Transverse colon (tissue), 4 donors: ENCODE measurements at regions not wholly inside any gene's neighbourhood (a gene's known extent, or its start where the extent isn't known, plus 50 kb on each side); places are given as distances from the start of the nearest gene placed in this dataset.

ENCODE experiments used
- DNase-seq: peaks from one replicate; pipeline ENCODE4 v3.0.0-alpha.2; 2019
- H3K27ac ChIP-seq, 4 donors: fragments of 200-600 bp; sonication (generic); 2 replicates each; pipeline ENCODE4 v1.5.1; 2016 to 2018; ENCODE audit warnings: inconsistent platforms in 4 of 4
- H3K27me3 ChIP-seq: fragments of 200-600 bp; sonication (generic); 2 replicates; pipeline ENCODE4 v1.5.1; 2017; ENCODE audit warnings: inconsistent platforms
- H3K36me3 ChIP-seq, 4 donors: fragments of 200-600 bp; sonication (generic); 2 replicates each; pipeline ENCODE4 v1.5.1; 2017 to 2019; ENCODE audit warnings: inconsistent platforms in 4 of 4
- H3K4me1 ChIP-seq, 4 donors: fragments of 200-600 bp; sonication (generic); 2 replicates each; pipeline ENCODE4 v1.5.1; 2017 to 2020; ENCODE audit warnings: inconsistent platforms in 4 of 4
- H3K4me3 ChIP-seq, 4 donors: fragments of 200-600 bp; sonication (generic); 1 replicate in 1 of 4; 2 replicates in 3 of 4; pipeline versions ENCODE4 v1.5.1 to v1.6.1; 2017 to 2019; ENCODE audit warnings: inconsistent platforms in 4 of 4
- H3K9me3 ChIP-seq, 2 donors: fragments of 200-600 bp; sonication (generic); 2 replicates each; pipeline ENCODE4 v1.5.1; 2017 to 2019; ENCODE audit warnings: inconsistent platforms in 2 of 2
- CTCF ChIP-seq, 5 experiments: fragments of 200-600 bp in 3 of 5; fragments of 450-650 bp in 2 of 5; sonication (generic) in 3 of 5; IDR thresholded peaks; 1 replicate in 2 of 5; 2 replicates in 3 of 5; pipeline ENCODE4 v1.5.1; 2016 to 2017; ENCODE audit warnings: antibody characterized with exemption in 5 of 5, inconsistent platforms in 3 of 5, mild to moderate bottlenecking in 2 of 5, moderate library complexity in 1 of 5
- EP300 ChIP-seq: sonication (generic); formaldehyde crosslinking; IDR thresholded peaks from one replicate; pipeline ENCODE4 v1.6.1; 2017; ENCODE audit warnings: antibody characterized with exemption, low read depth
- POLR2A ChIP-seq: fragments of 450-650 bp; IDR thresholded peaks from one replicate; pipeline ENCODE4 v1.6.1; 2016; ENCODE audit warnings: antibody characterized with exemption, mild to moderate bottlenecking, moderate library complexity
- POLR2AphosphoS5 ChIP-seq, 3 donors: sonication (generic); formaldehyde crosslinking; IDR thresholded peaks; one replicate each; pipeline ENCODE4 v1.6.1; 2016; ENCODE audit warnings: antibody characterized with exemption in 3 of 3
- WGBS, 2 donors: methylation state at CpG; one replicate each; pipeline ENCODE4 v1.1.5; 2018; ENCODE audit warnings: low coverage in 1 of 2; 5-methylcytosine and 5-hydroxymethylcytosine counted together
- in situ Hi-C, 4 donors: fragments of 200-750 bp; cut with MboI; loops; one replicate each; pipeline versions ENCODE4 v1.15.0 to v1.15.1; 2017; ENCODE audit warnings: low sequenced_read_pairs in 3 of 4, low pct_ligation_motif_present in 1 of 4, low pct_unique_long_range_greater_than_20kb in 1 of 4
- intact Hi-C: fragments of 100-400 bp; cut with DNase I; formaldehyde crosslinking; loops from one replicate; pipeline ENCODE4 v1.15.1; 2023; ENCODE audit warnings: low total_unique reads

GRCh38 chr20:55173601-55174000 is 698.2 kb downstream of the DOK5 start:
- no peak for DNase-seq
- Histone ChIP-seq H3K9me3 (no peaks in the 10 kb centered on the region), H3K4me3 (no peak overlapping the region), H3K36me3 (no peaks in the 10 kb centered on the region), H3K4me1 (peaks cover 0 to 6% (median 0%) of the 10 kb centered on the region in 4 donors), H3K27me3 (no peaks in the 10 kb centered on the region), H3K27ac (no peak overlapping the region)
- intact Hi-C loops, result no loop called here
- WGBS, 2 donors, result 20 to 38% methylated on average over 1 of the region's 1 CpG
- no peak for TF ChIP-seq EP300
- no peak for TF ChIP-seq CTCF (IDR thresholded peaks at IDR 0.05)
- TF ChIP-seq POLR2AphosphoS5 (IDR thresholded peaks at IDR 0.05), result no peak
- TF ChIP-seq POLR2A, result no peak
- in situ Hi-C loops, result loop anchor here in 1 of 4 donors (25.0 kb wide), 1 partner anchor 111 kb away; no protein-coding TSS in a partner anchor

- no peak for TF ChIP-seq POLR2AphosphoS5 (IDR thresholded peaks at IDR 0.05)
- TF ChIP-seq POLR2A, result no peak
- no peak for TF ChIP-seq EP300
- no peak for TF ChIP-seq CTCF (IDR thresholded peaks at IDR 0.05)
- H3K27me3 ChIP-seq, result no peaks in the 10 kb centered on the region
- DNase-seq, result no peak
- no peaks in the 10 kb centered on the region for H3K36me3 ChIP-seq
- intact Hi-C loops, result no loop called here
- peaks cover 0 to 6% (median 0%) of the 10 kb centered on the region in 4 donors for H3K4me1 ChIP-seq
- no peak overlapping the region for H3K27ac ChIP-seq
- no peaks in the 10 kb centered on the region for H3K9me3 ChIP-seq
- in situ Hi-C loops, result loop anchor here in 1 of 4 donors (25.0 kb wide), 1 partner anchor 110 kb away; no protein-coding TSS in a partner anchor
- no peak overlapping the region for H3K4me3 ChIP-seq
- 69 to 75% methylated on average over 4 of the region's 4 CpGs for WGBS, 2 donors
Observed at GRCh38 chr20:55172310-55173002, 697.1 kb downstream of the DOK5 start.

- Histone ChIP-seq H3K27me3 (no peaks in the 10 kb centered on the region), H3K4me1 (no peaks in the 10 kb centered on the region), H3K9me3 (no peaks in the 10 kb centered on the region), H3K27ac (no peak overlapping the region), H3K36me3 (no peaks in the 10 kb centered on the region), H3K4me3 (no peak overlapping the region)
- DNase-seq, result no peak
- intact Hi-C loops (no loop called here), in situ Hi-C loops (loop anchor here in 1 of 4 donors (25.0 kb wide), 1 partner anchor 104 kb away; no protein-coding TSS in a partner anchor)
- no peak for TF ChIP-seq POLR2AphosphoS5 (IDR thresholded peaks at IDR 0.05)
- TF ChIP-seq EP300, result no peak
- no peak for TF ChIP-seq POLR2A
- no peak for TF ChIP-seq CTCF (IDR thresholded peaks at IDR 0.05)
- 49% methylated on average over 2 of the region's 2 CpGs; no CpG with 5 or more reads in 1 of the 2 donors for WGBS, 2 donors
Observed at GRCh38 chr20:55166063-55166462, 690.7 kb downstream of the DOK5 start.

GRCh38 chr20:55160996-55161395 is 685.6 kb downstream of the DOK5 start:
- no peaks in the 10 kb centered on the region for H3K36me3 ChIP-seq
- H3K4me1 ChIP-seq, result no peaks in the 10 kb centered on the region
- no peaks in the 10 kb centered on the region for H3K9me3 ChIP-seq
- no peak for DNase-seq
- no peak overlapping the region for H3K27ac ChIP-seq
- intact Hi-C loops, result no loop called here
- H3K27me3 ChIP-seq, result no peaks in the 10 kb centered on the region
- H3K4me3 ChIP-seq, result no peak overlapping the region
- WGBS, 2 donors, result 83 to 86% methylated on average over 1 of the region's 1 CpG
- TF ChIP-seq EP300 (no peak), CTCF (IDR thresholded peaks at IDR 0.05) (no peak), POLR2A (no peak), POLR2AphosphoS5 (IDR thresholded peaks at IDR 0.05) (no peak)
- in situ Hi-C loops, result loop anchor here in 1 of 4 donors (25.0 kb wide), 1 partner anchor 99 kb away; no protein-coding TSS in a partner anchor
